ENCODE measurements at regions not wholly inside any gene's neighbourhood (a gene's known extent, or its start where the extent isn't known, plus 50 kb on each side); places are given as distances from the start of the nearest gene placed in this dataset.

- H3K9ac ChIP-seq (ENCODE audit: control insufficient read depth, insufficient read depth, low read length), result no peak overlapping the region
- in situ Hi-C loops (cut with MboI) (no loop called here), intact Hi-C loops (cut with micrococcal nuclease; ENCODE audit: unreplicated experiment) (no loop called here)
- 14% methylated on average over 4 of the region's 4 CpGs for WGBS (ENCODE audit: insufficient coverage, insufficient replicate concordance, low lambda C conversion rate, missing lambda C conversion rate)
- H3K27me3 ChIP-seq (replicated peaks in 1 of 2; ENCODE audit: control insufficient read depth in 2 of 2, insufficient read depth in 2 of 2, low read length in 1 of 2), result no peaks in the 10 kb centered on the region; a peak in 1 of 4 replicates
- no peak for FAIRE-seq
- H2AFZ ChIP-seq (ENCODE audit: control insufficient read depth, low read depth, low read length), result no peak overlapping the region; the same call in 1 of the 2 replicates
- no peak overlapping the region; the same call in 1 of the 2 replicates for H3K4me2 ChIP-seq (ENCODE audit: control insufficient read depth, insufficient read depth)
- peak; percentile 1 for DNase-seq (ENCODE audit: low read depth, low spot score)
- H3K4me1 ChIP-seq (ENCODE audit: control insufficient read depth, insufficient read depth, low read length), result no peaks in the 10 kb centered on the region
- H3K4me3 ChIP-seq, result no peak overlapping the region
- H3K9me3 ChIP-seq (replicated peaks; ENCODE audit: control insufficient read depth, insufficient read depth, low read length), result no peaks in the 10 kb centered on the region
- RAD21 ChIA-PET (ENCODE audit: unreplicated experiment), result no interaction called here
- no peak overlapping the region for H3K27ac ChIP-seq (ENCODE audit: control insufficient read depth, insufficient read depth)
- no peaks in the 10 kb centered on the region for H3K79me2 ChIP-seq (ENCODE audit: control insufficient read depth, insufficient read depth, low read length)
- TF ChIP-seq POU2F2 (IDR thresholded peaks at IDR 0.05; ENCODE audit: borderline replicate concordance, low read depth, low read length) (no peak), POLR2AphosphoS2 (IDR thresholded peaks at IDR 0.05; ENCODE audit: low read depth, low read length) (no peak), ETV6 (conservative IDR thresholded peaks at IDR 0.05 in 1 of 2, IDR thresholded peaks at IDR 0.05 in 1 of 2; ENCODE audit: borderline replicate concordance in 1 of 2, low read depth in 1 of 2) (no peak), GATAD2B (conservative IDR thresholded peaks at IDR 0.05; ENCODE audit: low read depth) (no peak), RAD51 (IDR thresholded peaks at IDR 0.05) (no peak), CBFB (IDR thresholded peaks at IDR 0.05; ENCODE audit: low read depth) (no peak), RBBP5 (conservative IDR thresholded peaks at IDR 0.05) (no peak)
- TF ChIP-seq, protein P1, sequence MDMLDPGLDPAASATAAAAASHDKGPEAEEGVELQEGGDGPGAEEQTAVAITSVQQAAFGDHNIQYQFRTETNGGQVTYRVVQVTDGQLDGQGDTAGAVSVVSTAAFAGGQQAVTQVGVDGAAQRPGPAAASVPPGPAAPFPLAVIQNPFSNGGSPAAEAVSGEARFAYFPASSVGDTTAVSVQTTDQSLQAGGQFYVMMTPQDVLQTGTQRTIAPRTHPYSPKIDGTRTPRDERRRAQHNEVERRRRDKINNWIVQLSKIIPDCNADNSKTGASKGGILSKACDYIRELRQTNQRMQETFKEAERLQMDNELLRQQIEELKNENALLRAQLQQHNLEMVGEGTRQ (IDR thresholded peaks at IDR 0.05; ENCODE audit: borderline replicate concordance, low read depth, low read length), result no peak
- TF ChIP-seq, protein P2, sequence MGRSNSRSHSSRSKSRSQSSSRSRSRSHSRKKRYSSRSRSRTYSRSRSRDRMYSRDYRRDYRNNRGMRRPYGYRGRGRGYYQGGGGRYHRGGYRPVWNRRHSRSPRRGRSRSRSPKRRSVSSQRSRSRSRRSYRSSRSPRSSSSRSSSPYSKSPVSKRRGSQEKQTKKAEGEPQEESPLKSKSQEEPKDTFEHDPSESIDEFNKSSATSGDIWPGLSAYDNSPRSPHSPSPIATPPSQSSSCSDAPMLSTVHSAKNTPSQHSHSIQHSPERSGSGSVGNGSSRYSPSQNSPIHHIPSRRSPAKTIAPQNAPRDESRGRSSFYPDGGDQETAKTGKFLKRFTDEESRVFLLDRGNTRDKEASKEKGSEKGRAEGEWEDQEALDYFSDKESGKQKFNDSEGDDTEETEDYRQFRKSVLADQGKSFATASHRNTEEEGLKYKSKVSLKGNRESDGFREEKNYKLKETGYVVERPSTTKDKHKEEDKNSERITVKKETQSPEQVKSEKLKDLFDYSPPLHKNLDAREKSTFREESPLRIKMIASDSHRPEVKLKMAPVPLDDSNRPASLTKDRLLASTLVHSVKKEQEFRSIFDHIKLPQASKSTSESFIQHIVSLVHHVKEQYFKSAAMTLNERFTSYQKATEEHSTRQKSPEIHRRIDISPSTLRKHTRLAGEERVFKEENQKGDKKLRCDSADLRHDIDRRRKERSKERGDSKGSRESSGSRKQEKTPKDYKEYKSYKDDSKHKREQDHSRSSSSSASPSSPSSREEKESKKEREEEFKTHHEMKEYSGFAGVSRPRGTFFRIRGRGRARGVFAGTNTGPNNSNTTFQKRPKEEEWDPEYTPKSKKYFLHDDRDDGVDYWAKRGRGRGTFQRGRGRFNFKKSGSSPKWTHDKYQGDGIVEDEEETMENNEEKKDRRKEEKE (IDR thresholded peaks at IDR 0.05), result no peak
- ATAC-seq, result peak; percentile 53
- CTCF ChIA-PET, result no interaction called here
- POLR2A ChIA-PET, result no interaction called here
- no peaks in the 10 kb centered on the region for H3K36me3 ChIP-seq (ENCODE audit: control insufficient read depth in 2 of 2, insufficient read depth in 2 of 2, low read length in 1 of 2)
- no peaks in the 10 kb centered on the region for H4K20me1 ChIP-seq (ENCODE audit: control insufficient read depth, insufficient read depth)
- no TSS peak for BruUV-seq (replicated peaks)
- SMC1A ChIA-PET (ENCODE audit: uncharacterized antibody, unreplicated experiment), result interaction anchor here (0.6 to 1.0 kb wide), 3 partner anchors 14 to 336 kb away, joined by 3 read pairs; no protein-coding TSS in a partner anchor
Measured at GRCh38 chr19:30214651-30215051, 157.5 kb upstream of the ZNF536 start.
